NB4 (cell line): ENCODE measurements at regions not wholly inside any gene's neighbourhood (a gene's known extent, or its start where the extent isn't known, plus 50 kb on each side); places are given as distances from the start of the nearest gene placed in this dataset.

Experiments
- POLR2A ChIP-seq: IDR thresholded peaks from 2 replicates; pipeline ENCODE4 v1.6.1; 2011; ENCODE audit warnings: mild to moderate bottlenecking; ENCODE audit not compliant: insufficient read length; ENCODE audit errors: extremely low read depth
- TF ChIP-seq, protein P1 (sequence below): IDR thresholded peaks from one replicate; pipeline ENCODE4 v1.5.1; 2012; ENCODE audit warnings: low read depth, low read length

DNA sequence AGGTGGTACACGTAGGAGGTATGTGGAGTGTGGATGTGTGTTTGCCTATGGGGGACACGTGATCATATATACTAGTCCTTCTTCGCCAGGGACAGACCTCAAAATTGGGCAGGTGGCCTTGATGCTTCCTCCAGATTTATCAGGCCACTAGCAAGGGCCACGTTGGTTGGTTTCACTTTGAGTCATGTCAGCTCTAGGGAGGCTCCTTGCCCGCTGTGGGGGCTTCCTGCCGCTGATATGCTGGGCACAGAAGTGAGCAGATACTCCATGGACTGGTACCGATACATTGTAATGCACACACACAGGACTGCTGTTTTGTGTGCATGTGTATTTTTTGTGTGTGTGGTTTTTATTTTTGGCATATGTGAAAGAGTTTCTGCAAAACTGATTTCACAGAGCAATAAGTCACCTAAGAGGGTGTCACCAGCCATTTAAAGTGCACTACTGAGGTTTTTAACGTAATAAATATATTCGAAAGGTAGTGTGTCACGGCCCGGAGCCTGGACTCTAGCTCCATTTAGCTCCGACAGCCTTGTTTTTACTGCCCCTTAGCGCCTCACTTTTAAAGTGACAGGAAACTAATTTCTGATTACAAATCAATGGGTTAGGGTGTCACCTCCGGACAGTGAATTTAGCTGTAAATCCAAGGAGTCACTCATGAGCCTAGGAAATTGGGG, 605.5 kb upstream of the SALL1 start:
- TF ChIP-seq, protein P1, sequence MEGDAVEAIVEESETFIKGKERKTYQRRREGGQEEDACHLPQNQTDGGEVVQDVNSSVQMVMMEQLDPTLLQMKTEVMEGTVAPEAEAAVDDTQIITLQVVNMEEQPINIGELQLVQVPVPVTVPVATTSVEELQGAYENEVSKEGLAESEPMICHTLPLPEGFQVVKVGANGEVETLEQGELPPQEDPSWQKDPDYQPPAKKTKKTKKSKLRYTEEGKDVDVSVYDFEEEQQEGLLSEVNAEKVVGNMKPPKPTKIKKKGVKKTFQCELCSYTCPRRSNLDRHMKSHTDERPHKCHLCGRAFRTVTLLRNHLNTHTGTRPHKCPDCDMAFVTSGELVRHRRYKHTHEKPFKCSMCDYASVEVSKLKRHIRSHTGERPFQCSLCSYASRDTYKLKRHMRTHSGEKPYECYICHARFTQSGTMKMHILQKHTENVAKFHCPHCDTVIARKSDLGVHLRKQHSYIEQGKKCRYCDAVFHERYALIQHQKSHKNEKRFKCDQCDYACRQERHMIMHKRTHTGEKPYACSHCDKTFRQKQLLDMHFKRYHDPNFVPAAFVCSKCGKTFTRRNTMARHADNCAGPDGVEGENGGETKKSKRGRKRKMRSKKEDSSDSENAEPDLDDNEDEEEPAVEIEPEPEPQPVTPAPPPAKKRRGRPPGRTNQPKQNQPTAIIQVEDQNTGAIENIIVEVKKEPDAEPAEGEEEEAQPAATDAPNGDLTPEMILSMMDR: no peak
- no peak for TF ChIP-seq POLR2A
